Stimulated activated memory B cell treated with anti-CD40 and anti-IgM and Interleukin-4, amounts not matched to agents 10 μg/mL and 1 μg/mL and 100 μg/mL, for 72 hours (primary cell): ENCODE measurements at regions not wholly inside any gene's neighbourhood (a gene's known extent, or its start where the extent isn't known, plus 50 kb on each side); places are given as distances from the start of the nearest gene placed in this dataset.

Experiments
- ATAC-seq: fragments of 150-1000 bp; cut with Tn5 transposase; 2 replicates; pipeline ENCODE4 v1.10.0; 2021
- H3K27ac Mint-ChIP-seq: one replicate; pipeline ENCODE4 v1.8.0; 2022; ENCODE audit warnings: mild to moderate bottlenecking, mixed read lengths
- H3K27me3 Mint-ChIP-seq: one replicate; pipeline ENCODE4 v1.8.0; 2022; ENCODE audit warnings: mixed read lengths
- H3K36me3 Mint-ChIP-seq: one replicate; pipeline ENCODE4 v1.8.0; 2022; ENCODE audit warnings: mixed read lengths
- H3K4me1 Mint-ChIP-seq: one replicate; pipeline ENCODE4 v1.8.0; 2022; ENCODE audit warnings: mixed read lengths
- H3K4me3 Mint-ChIP-seq: one replicate; pipeline ENCODE4 v1.8.0; 2022; ENCODE audit warnings: mild to moderate bottlenecking, moderate library complexity, mixed read lengths
- H3K9me3 Mint-ChIP-seq: one replicate; pipeline ENCODE4 v1.8.0; 2022; ENCODE audit warnings: mixed read lengths

- no peak for ATAC-seq
- Mint-ChIP-seq H3K36me3 (no peaks in the 10 kb centered on the region), H3K9me3 (no peaks in the 10 kb centered on the region), H3K27ac (no peak overlapping the region), H3K4me3 (no peak overlapping the region), H3K4me1 (peaks cover 15% of the 10 kb centered on the region), H3K27me3 (peaks cover 9% of the 10 kb centered on the region)
These were observed 254.4 kb downstream of the NDUFS4 start for GRCh38 chr5:53814819-53815218.

- Mint-ChIP-seq H3K27ac (no peak overlapping the region), H3K36me3 (no peaks in the 10 kb centered on the region), H3K27me3 (peaks cover 9% of the 10 kb centered on the region)
These were observed 255.0 kb downstream of the NDUFS4 start for GRCh38 chr5:53815471-53815870.

DNA sequence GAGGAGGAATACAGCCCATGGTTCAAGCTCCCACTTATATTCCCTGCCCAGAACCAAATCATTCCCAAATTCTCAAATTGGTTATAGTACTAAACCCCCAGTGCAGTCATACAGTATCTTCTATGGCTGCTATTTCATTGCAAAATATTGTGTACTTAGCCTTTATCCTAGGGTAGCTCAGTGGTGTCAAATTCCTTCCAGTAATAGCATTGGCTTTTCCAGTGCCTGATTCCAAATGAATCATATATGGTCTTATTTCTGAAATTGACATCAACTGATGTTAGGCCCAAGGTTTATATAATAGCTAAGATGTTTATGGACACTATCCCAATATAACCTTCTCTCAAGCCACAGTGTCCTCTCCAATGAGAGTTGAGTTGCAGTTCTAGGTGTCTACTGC, 256.7 kb downstream of the NDUFS4 start:
- Mint-ChIP-seq H3K36me3 (no peaks in the 10 kb centered on the region), H3K9me3 (no peaks in the 10 kb centered on the region), H3K27ac (no peak overlapping the region), H3K4me1 (peaks cover 20% of the 10 kb centered on the region), H3K4me3 (no peak overlapping the region), H3K27me3 (peaks cover 9% of the 10 kb centered on the region)
- no peak for ATAC-seq

More at GRCh38 chr5:53815471-53815870, 255.0 kb downstream of the NDUFS4 start:
- no peaks in the 10 kb centered on the region for H3K9me3 Mint-ChIP-seq
- no peak overlapping the region for H3K4me3 Mint-ChIP-seq
- H3K4me1 Mint-ChIP-seq = peaks cover 20% of the 10 kb centered on the region
- ATAC-seq = no peak

DNA sequence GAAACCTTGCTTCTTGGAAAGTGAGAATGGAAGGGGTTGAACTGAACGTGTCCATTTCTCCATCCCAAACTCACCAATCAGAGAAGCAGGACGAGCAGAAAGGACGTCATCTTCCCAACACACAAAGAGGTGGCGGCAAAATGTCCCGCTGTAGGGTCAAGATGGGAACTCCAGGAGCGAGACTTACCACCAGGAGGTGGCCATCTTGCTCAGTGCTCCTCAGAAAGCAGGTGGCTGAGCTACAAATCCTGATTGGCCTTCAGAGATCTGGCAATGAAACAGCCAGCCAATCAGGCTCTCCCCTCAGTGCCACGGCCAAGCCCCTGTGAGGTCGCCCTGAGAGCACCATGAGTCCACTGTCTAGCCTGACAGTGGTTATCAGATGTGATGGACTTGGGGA, 259.0 kb downstream of the NDUFS4 start:
- peaks cover 9% of the 10 kb centered on the region for H3K27me3 Mint-ChIP-seq
- no peak overlapping the region for H3K27ac Mint-ChIP-seq
- no peak overlapping the region for H3K4me3 Mint-ChIP-seq
- peaks cover 20% of the 10 kb centered on the region for H3K4me1 Mint-ChIP-seq
- ATAC-seq = no peak
- H3K9me3 Mint-ChIP-seq = no peaks in the 10 kb centered on the region
- no peaks in the 10 kb centered on the region for H3K36me3 Mint-ChIP-seq

- Mint-ChIP-seq H3K27me3 (peaks cover 9% of the 10 kb centered on the region), H3K9me3 (no peaks in the 10 kb centered on the region), H3K4me1 (peaks cover 14% of the 10 kb centered on the region), H3K4me3 (no peak overlapping the region), H3K27ac (no peak overlapping the region), H3K36me3 (no peaks in the 10 kb centered on the region)
- ATAC-seq = peak; percentile 56
These were observed 259.8 kb downstream of the NDUFS4 start for GRCh38 chr5:53820119-53820801.

DNA sequence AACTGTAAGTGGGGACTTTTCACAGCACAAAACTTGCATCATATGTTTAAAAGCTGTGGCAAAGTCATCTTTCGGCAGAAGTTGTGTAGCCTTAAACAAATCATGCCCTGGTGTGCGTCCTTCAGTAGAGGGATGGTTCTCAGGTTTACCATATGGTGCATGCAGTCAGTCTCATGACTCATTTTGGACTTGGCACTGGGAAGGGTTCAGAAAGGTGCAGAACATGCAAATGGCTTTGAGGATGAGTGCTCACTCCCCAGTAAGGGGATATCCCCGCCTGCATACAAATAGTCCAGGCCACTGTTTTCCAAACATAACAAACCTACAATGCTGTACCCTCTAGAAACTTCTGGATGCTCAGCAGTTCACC, 260.3 kb downstream of the NDUFS4 start:
- no peak overlapping the region for H3K27ac Mint-ChIP-seq
- H3K4me1 Mint-ChIP-seq = peaks cover 14% of the 10 kb centered on the region
- no peaks in the 10 kb centered on the region for H3K36me3 Mint-ChIP-seq
- peaks cover 9% of the 10 kb centered on the region for H3K27me3 Mint-ChIP-seq
- no peak overlapping the region for H3K4me3 Mint-ChIP-seq
- peak; percentile 81 for ATAC-seq
- H3K9me3 Mint-ChIP-seq = no peaks in the 10 kb centered on the region

DNA sequence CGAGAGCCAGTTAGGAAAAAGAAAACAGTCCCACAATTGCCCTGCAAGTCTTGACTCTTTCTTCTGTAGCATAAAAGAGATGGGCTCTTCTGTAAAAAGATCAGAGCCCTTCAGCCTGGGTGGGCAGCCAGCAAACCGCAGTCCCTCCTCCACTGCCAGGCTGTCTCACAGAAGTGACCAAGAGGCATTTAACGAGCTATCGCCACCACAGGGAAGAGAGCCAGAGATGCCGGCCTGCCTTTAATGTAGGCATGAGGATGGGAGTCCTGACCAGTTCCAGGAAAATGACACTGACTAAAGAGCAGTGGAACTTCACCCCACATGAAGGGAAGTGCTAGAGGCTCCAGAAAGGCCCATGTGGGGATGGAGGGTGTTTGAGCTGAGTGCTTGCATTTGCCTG, 264.6 kb downstream of the NDUFS4 start:
- no peak overlapping the region for H3K27ac Mint-ChIP-seq
- no peak overlapping the region for H3K4me3 Mint-ChIP-seq
- H3K9me3 Mint-ChIP-seq = peaks cover 3% of the 10 kb centered on the region
- no peaks in the 10 kb centered on the region for H3K36me3 Mint-ChIP-seq
- peaks cover 3% of the 10 kb centered on the region for H3K4me1 Mint-ChIP-seq
- no peak for ATAC-seq
- no peaks in the 10 kb centered on the region for H3K27me3 Mint-ChIP-seq

DNA sequence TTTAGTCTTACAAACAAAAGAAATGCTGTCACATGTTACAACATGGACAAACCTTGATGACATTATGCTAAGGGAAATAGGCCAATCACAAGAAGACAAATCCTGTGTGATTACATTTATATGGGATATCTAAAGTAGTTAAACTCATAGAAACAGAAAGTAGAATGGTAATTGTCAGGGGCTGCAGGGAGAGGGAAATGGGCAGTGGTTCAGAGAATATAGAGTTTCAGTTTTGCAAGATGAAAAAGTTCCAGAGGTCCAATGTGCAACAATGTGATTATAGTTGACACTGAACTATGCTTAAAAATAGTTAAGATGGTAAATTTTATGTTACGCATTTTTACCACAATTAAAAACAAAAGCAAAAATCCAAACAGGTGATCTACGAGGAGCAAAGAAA, 265.5 kb downstream of the NDUFS4 start:
- ATAC-seq = no peak
- H3K9me3 Mint-ChIP-seq = peaks cover 3% of the 10 kb centered on the region
- no peaks in the 10 kb centered on the region for H3K4me1 Mint-ChIP-seq
- H3K27ac Mint-ChIP-seq = no peak overlapping the region
- no peak overlapping the region for H3K4me3 Mint-ChIP-seq
- H3K36me3 Mint-ChIP-seq = no peaks in the 10 kb centered on the region
- H3K27me3 Mint-ChIP-seq = no peaks in the 10 kb centered on the region

DNA sequence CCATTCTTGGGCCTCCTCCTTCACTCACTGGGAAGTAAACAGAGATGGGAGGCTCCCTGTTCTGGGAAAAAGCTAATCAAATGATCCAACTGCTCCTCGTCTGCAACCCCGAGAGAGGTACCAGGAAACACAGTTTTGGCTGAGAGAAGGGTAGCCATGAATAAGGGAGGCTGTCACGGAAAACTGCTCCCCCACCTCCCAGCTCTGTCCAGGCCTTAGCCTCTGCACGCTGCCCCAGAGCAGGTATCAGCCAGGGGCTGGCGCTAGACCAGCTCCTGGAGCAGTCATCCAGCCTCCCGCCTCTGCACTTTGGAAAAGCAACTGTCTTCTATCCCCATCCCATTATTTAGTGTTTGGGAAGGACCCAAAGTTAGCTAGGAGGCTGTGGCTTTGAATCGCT, 266.1 kb downstream of the NDUFS4 start:
- Mint-ChIP-seq H3K36me3 (no peaks in the 10 kb centered on the region), H3K27me3 (no peaks in the 10 kb centered on the region), H3K4me1 (no peaks in the 10 kb centered on the region), H3K4me3 (no peak overlapping the region), H3K27ac (no peak overlapping the region), H3K9me3 (peaks cover 6% of the 10 kb centered on the region)
- peak; percentile 54 for ATAC-seq

- Mint-ChIP-seq H3K4me1 (no peaks in the 10 kb centered on the region), H3K4me3 (no peak overlapping the region), H3K9me3 (peaks cover 6% of the 10 kb centered on the region), H3K27me3 (no peaks in the 10 kb centered on the region), H3K27ac (no peak overlapping the region), H3K36me3 (no peaks in the 10 kb centered on the region)
- ATAC-seq = no peak
These were observed 266.8 kb downstream of the NDUFS4 start for GRCh38 chr5:53827211-53827651.

DNA sequence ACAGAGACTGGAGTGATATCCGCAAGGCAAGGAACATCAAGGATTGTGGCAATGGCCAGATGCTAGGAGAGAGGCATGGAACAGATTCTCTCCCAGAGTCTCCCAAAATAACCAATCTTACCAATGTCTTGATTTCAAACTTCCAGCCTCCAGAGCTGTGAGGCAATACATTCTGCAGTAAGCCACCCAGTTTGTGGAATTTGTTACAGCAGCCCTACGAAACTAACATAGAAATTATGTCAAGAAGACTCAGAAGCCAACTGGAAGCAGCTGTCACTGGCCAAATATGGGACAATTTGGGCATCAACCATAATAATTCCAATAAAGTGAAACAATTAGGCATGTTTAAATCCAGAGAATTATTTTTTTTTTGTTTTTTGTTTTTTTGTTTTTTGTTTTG, 271.1 kb downstream of the NDUFS4 start:
- H3K9me3 Mint-ChIP-seq = peaks cover 6% of the 10 kb centered on the region
- H3K4me1 Mint-ChIP-seq = no peaks in the 10 kb centered on the region
- no peak for ATAC-seq
- no peak overlapping the region for H3K4me3 Mint-ChIP-seq
- H3K36me3 Mint-ChIP-seq = no peaks in the 10 kb centered on the region
- no peaks in the 10 kb centered on the region for H3K27me3 Mint-ChIP-seq
- no peak overlapping the region for H3K27ac Mint-ChIP-seq
